ENCODE measurements at regions not wholly inside any gene's neighbourhood (a gene's known extent, or its start where the extent isn't known, plus 50 kb on each side); places are given as distances from the start of the nearest gene placed in this dataset.
"Not testable (repeated sequence)": the region's sequence is repeated elsewhere in the genome, so short reads cannot be mapped to it uniquely, and the experiment has no call there.

GRCh38 chr9:65402206-65402870 is 117.3 kb upstream of the FOXD4L5 start:
- intact Hi-C loops (cut with micrococcal nuclease; ENCODE audit: unreplicated experiment); H3K4me2 ChIP-seq (ENCODE audit: low read length); POLR2A ChIA-PET; H3K79me2 ChIP-seq (ENCODE audit: insufficient read depth, low read depth, low read length); H3K27ac ChIP-seq (ENCODE audit: low read depth, low read length, poor library complexity, severe bottlenecking); H3K4me1 ChIP-seq (ENCODE audit: insufficient read depth, low read length, poor library complexity, severe bottlenecking); H3K9me3 ChIP-seq (ENCODE audit: low read length); DNase-seq (ENCODE audit: low spot score); H3K36me3 ChIP-seq (ENCODE audit: insufficient read depth, low read length); CTCF ChIA-PET (ENCODE audit: unreplicated experiment); H3K9me2 ChIP-seq (ENCODE audit: insufficient read depth, low read length); BruUV-seq (replicated peaks); H4K20me1 ChIP-seq (ENCODE audit: insufficient read depth, low read length); H3K4me3 ChIP-seq (ENCODE audit: low read depth, low read length, poor library complexity, severe bottlenecking); H2AFZ ChIP-seq (ENCODE audit: low read length): not testable (repeated sequence)

- H3K36me3 ChIP-seq (ENCODE audit: insufficient read depth, low read length); H3K9me3 ChIP-seq (ENCODE audit: low read length); H3K4me1 ChIP-seq (ENCODE audit: insufficient read depth, low read length, poor library complexity, severe bottlenecking); DNase-seq (ENCODE audit: low spot score); H3K4me3 ChIP-seq (ENCODE audit: low read depth, low read length, poor library complexity, severe bottlenecking); CTCF ChIA-PET (ENCODE audit: unreplicated experiment); intact Hi-C loops (cut with micrococcal nuclease; ENCODE audit: unreplicated experiment); H2AFZ ChIP-seq (ENCODE audit: low read length); BruUV-seq (replicated peaks); H3K4me2 ChIP-seq (ENCODE audit: low read length); H4K20me1 ChIP-seq (ENCODE audit: insufficient read depth, low read length); H3K9me2 ChIP-seq (ENCODE audit: insufficient read depth, low read length); POLR2A ChIA-PET; H3K27ac ChIP-seq (ENCODE audit: low read depth, low read length, poor library complexity, severe bottlenecking); H3K79me2 ChIP-seq (ENCODE audit: insufficient read depth, low read depth, low read length): not testable (repeated sequence)
These were observed 116.5 kb upstream of the FOXD4L5 start for GRCh38 chr9:65401456-65402045.

GRCh38 chr9:65400886-65401285 is 115.9 kb upstream of the FOXD4L5 start:
- CTCF ChIA-PET (ENCODE audit: unreplicated experiment), result no interaction called here

GRCh38 chr9:65397763-65398719 is 113.0 kb upstream of the FOXD4L5 start:
- CTCF ChIA-PET (ENCODE audit: unreplicated experiment); H3K4me2 ChIP-seq (ENCODE audit: low read length); H3K36me3 ChIP-seq (ENCODE audit: insufficient read depth, low read length); H4K20me1 ChIP-seq (ENCODE audit: insufficient read depth, low read length); BruUV-seq (replicated peaks); H3K27ac ChIP-seq (ENCODE audit: low read depth, low read length, poor library complexity, severe bottlenecking); H3K9me2 ChIP-seq (ENCODE audit: insufficient read depth, low read length); H3K9me3 ChIP-seq (ENCODE audit: low read length); H3K4me1 ChIP-seq (ENCODE audit: insufficient read depth, low read length, poor library complexity, severe bottlenecking); H3K4me3 ChIP-seq (ENCODE audit: low read depth, low read length, poor library complexity, severe bottlenecking); H2AFZ ChIP-seq (ENCODE audit: low read length); intact Hi-C loops (cut with micrococcal nuclease; ENCODE audit: unreplicated experiment); DNase-seq (ENCODE audit: low spot score); H3K79me2 ChIP-seq (ENCODE audit: insufficient read depth, low read depth, low read length): not testable (repeated sequence)
- POLR2A ChIA-PET, result interaction anchor here (0.7 kb wide), 1 partner anchor 1592 kb away, joined by 4 read pairs; no protein-coding TSS in a partner anchor

More at GRCh38 chr9:65400886-65401285, 115.9 kb upstream of the FOXD4L5 start:
- Histone ChIP-seq H3K4me3 (ENCODE audit: low read depth, low read length, poor library complexity, severe bottlenecking) (no peak overlapping the region), H3K9me2 (ENCODE audit: insufficient read depth, low read length) (no peaks in the 10 kb centered on the region), H3K9me3 (ENCODE audit: low read length) (no peaks in the 10 kb centered on the region), H3K4me2 (ENCODE audit: low read length) (no peak overlapping the region), H3K79me2 (ENCODE audit: insufficient read depth, low read depth, low read length) (no peaks in the 10 kb centered on the region), H2AFZ (ENCODE audit: low read length) (no peak overlapping the region), H3K27ac (ENCODE audit: low read depth, low read length, poor library complexity, severe bottlenecking) (no peak overlapping the region), H4K20me1 (ENCODE audit: insufficient read depth, low read length) (no peaks in the 10 kb centered on the region), H3K36me3 (ENCODE audit: insufficient read depth, low read length) (no peaks in the 10 kb centered on the region), H3K4me1 (ENCODE audit: insufficient read depth, low read length, poor library complexity, severe bottlenecking) (no peaks in the 10 kb centered on the region)
- intact Hi-C loops (cut with micrococcal nuclease; ENCODE audit: unreplicated experiment), result no loop called here
- POLR2A ChIA-PET, result no interaction called here
- DNase-seq (ENCODE audit: low spot score), result no peak
- BruUV-seq (replicated peaks), result no TSS peak
- TF ChIP-seq CTCF (conservative IDR thresholded peaks at IDR 0.05; ENCODE audit: low read length) (no peak), EZH2phosphoT487 (IDR thresholded peaks at IDR 0.05; ENCODE audit: borderline replicate concordance, low read depth, low read length) (no peak)

- H3K9me3 ChIP-seq (ENCODE audit: low read length); intact Hi-C loops (cut with micrococcal nuclease; ENCODE audit: unreplicated experiment); H3K4me3 ChIP-seq (ENCODE audit: low read depth, low read length, poor library complexity, severe bottlenecking); CTCF ChIA-PET (ENCODE audit: unreplicated experiment); H3K27ac ChIP-seq (ENCODE audit: low read depth, low read length, poor library complexity, severe bottlenecking); H3K79me2 ChIP-seq (ENCODE audit: insufficient read depth, low read depth, low read length); H3K4me1 ChIP-seq (ENCODE audit: insufficient read depth, low read length, poor library complexity, severe bottlenecking); H3K9me2 ChIP-seq (ENCODE audit: insufficient read depth, low read length); H3K4me2 ChIP-seq (ENCODE audit: low read length); H3K36me3 ChIP-seq (ENCODE audit: insufficient read depth, low read length); DNase-seq (ENCODE audit: low spot score); H4K20me1 ChIP-seq (ENCODE audit: insufficient read depth, low read length); H2AFZ ChIP-seq (ENCODE audit: low read length); BruUV-seq (replicated peaks): not testable (repeated sequence)
- POLR2A ChIA-PET, result interaction anchor here (0.7 kb wide), 1 partner anchor 1591 kb away, joined by 4 read pairs; no protein-coding TSS in a partner anchor
These were observed 112.2 kb upstream of the FOXD4L5 start for GRCh38 chr9:65397226-65397625.

Data from OCI-LY7 (cell line).